ENCODE measurements at regions not wholly inside any gene's neighbourhood (a gene's known extent, or its start where the extent isn't known, plus 50 kb on each side); places are given as distances from the start of the nearest gene placed in this dataset.
A peak's percentile ranks its signal among the peaks of the same experiment; 100 is the strongest.

DNA sequence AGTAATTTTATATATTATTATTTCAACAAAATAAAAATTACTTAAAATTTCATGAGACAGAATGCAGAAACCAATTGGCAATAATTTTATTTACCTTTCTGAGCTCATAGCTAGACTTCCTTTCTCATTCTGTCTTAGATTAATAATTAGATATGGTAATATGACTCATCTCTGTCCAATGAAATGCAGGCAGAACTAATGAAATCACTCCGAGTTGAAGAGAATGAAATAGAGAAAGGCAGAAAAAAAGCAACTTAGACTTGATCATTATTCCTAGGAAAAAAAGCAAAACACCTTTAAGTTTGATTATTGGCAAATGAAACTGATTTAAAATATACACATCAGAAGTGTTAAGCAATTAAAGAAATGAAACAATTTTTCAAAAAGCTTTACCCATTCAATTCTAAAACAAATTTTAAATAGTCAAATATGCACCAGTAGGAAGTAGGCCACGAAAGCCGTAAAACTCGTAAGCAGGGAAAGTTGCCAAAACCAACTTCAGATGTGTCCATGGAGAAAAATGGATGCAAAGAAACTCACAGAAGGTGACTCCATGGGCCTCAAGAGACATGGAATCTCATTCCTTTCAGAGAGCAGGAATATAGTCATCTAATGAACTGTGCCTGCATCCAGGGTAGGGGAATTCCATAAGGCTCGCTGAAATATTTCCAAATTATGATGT, 293.8 kb upstream of the RGS17 start:
- Histone ChIP-seq H3K4me1 (ENCODE audit: control insufficient read depth, insufficient read depth, low read length) (no peaks in the 10 kb centered on the region), H3K27me3 (ENCODE audit: control insufficient read depth, insufficient read depth) (no peaks in the 10 kb centered on the region), H3K4me3 (ENCODE audit: low read length) (no peak overlapping the region), H3K27ac (ENCODE audit: low read length) (no peak overlapping the region), H3K9me3 (ENCODE audit: control insufficient read depth, low read length) (no peaks in the 10 kb centered on the region)
- 63% methylated on average over 5 of the region's 5 CpGs for WGBS
- intact Hi-C loops (cut with DNase I): no loop called here
- DNase-seq: no peak
- no peak for ATAC-seq

- intact Hi-C loops (cut with DNase I): no loop called here
- H3K4me3 ChIP-seq (ENCODE audit: low read length): no peak overlapping the region
- DNase-seq (no peak), ATAC-seq (no peak)
- H3K27ac ChIP-seq (ENCODE audit: low read length): no peak overlapping the region
- H3K27me3 ChIP-seq (ENCODE audit: control insufficient read depth, insufficient read depth): no peaks in the 10 kb centered on the region
- H3K4me1 ChIP-seq (ENCODE audit: control insufficient read depth, insufficient read depth, low read length): no peaks in the 10 kb centered on the region
- H3K9me3 ChIP-seq (ENCODE audit: control insufficient read depth, low read length): no peaks in the 10 kb centered on the region
- 65% methylated on average over 1 of the region's 1 CpG for WGBS
Observed at GRCh38 chr6:153412519-153412918, 281.4 kb upstream of the RGS17 start.

DNA sequence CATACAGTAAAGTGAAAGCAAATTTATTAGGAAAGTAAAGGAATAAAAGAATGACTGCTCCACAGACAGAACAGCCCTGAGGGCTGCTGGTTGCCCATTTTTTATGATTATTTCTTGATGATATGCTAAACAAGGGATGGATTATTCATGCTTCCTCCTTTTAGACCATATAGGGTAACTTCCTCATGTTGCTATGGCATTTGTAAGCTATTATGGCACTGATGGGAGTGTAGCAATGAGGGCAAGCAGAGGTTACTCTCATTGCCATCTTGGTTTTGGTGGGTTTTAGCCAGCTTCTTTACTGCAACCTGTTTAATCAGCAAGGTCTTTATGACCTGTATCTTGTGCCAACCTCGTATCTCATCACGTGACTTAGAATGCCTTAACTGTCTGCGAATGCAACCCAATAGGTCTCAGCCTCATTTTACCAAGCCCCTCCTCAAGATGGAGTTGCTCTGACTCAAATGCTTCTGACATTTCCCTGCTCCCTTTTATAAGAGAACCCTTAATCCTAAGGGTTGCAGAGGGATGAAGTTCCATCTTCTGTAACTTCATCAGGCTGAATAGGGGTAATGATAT, 280.1 kb upstream of the RGS17 start:
- WGBS: 82% methylated on average over 3 of the region's 3 CpGs
- H3K4me1 ChIP-seq (ENCODE audit: control insufficient read depth, insufficient read depth, low read length): no peaks in the 10 kb centered on the region
- no peaks in the 10 kb centered on the region for H3K9me3 ChIP-seq (ENCODE audit: control insufficient read depth, low read length)
- no peak overlapping the region for H3K4me3 ChIP-seq (ENCODE audit: low read length)
- no peak for DNase-seq
- ATAC-seq: no peak
- H3K27ac ChIP-seq (ENCODE audit: low read length): no peak overlapping the region
- intact Hi-C loops (cut with DNase I): no loop called here
- no peaks in the 10 kb centered on the region for H3K27me3 ChIP-seq (ENCODE audit: control insufficient read depth, insufficient read depth)

GRCh38 chr6:153405931-153406330, 274.8 kb upstream of the RGS17 start:
- intact Hi-C loops (cut with DNase I): no loop called here
- WGBS: 76% methylated on average over 4 of the region's 4 CpGs
- no peak for DNase-seq
- no peak for ATAC-seq
- no peaks in the 10 kb centered on the region for H3K27me3 ChIP-seq (ENCODE audit: control insufficient read depth, insufficient read depth)
- H3K9me3 ChIP-seq (ENCODE audit: control insufficient read depth, low read length): no peaks in the 10 kb centered on the region
- no peaks in the 10 kb centered on the region for H3K4me1 ChIP-seq (ENCODE audit: control insufficient read depth, insufficient read depth, low read length)
- no peak overlapping the region for H3K4me3 ChIP-seq (ENCODE audit: low read length)
- H3K27ac ChIP-seq (ENCODE audit: low read length): no peak overlapping the region

DNA sequence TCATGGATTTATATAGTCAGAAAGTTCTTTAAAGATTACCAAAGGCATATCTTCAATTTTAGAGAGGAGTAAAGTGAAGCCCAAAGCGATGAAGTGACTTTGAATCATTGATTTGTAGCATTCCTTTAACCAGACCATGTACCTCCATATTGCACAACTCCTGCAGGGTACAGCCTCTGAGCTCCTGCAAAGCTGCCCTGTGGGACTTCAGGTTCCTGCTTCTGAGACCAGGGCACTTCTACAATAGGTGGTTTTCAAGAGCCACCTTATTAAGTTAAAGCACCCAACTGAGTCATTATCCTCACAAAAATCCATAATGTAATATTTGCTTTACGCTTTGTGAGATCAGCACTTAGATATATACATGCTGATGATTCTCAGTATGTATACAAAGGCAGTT, 270.7 kb upstream of the RGS17 start:
- DNase-seq (no peak), ATAC-seq (no peak)
- 88% methylated on average over 2 of the region's 2 CpGs for WGBS
- Histone ChIP-seq H3K4me1 (ENCODE audit: control insufficient read depth, insufficient read depth, low read length) (no peaks in the 10 kb centered on the region), H3K9me3 (ENCODE audit: control insufficient read depth, low read length) (no peaks in the 10 kb centered on the region), H3K27ac (ENCODE audit: low read length) (no peak overlapping the region), H3K4me3 (ENCODE audit: low read length) (no peak overlapping the region), H3K27me3 (ENCODE audit: control insufficient read depth, insufficient read depth) (no peaks in the 10 kb centered on the region)
- intact Hi-C loops (cut with DNase I): no loop called here

- ATAC-seq: no peak
- no peak for DNase-seq
- Histone ChIP-seq H3K4me1 (ENCODE audit: control insufficient read depth, insufficient read depth, low read length) (no peaks in the 10 kb centered on the region), H3K4me3 (ENCODE audit: low read length) (no peak overlapping the region), H3K27me3 (ENCODE audit: control insufficient read depth, insufficient read depth) (no peaks in the 10 kb centered on the region), H3K27ac (ENCODE audit: low read length) (no peak overlapping the region), H3K9me3 (ENCODE audit: control insufficient read depth, low read length) (no peaks in the 10 kb centered on the region)
- intact Hi-C loops (cut with DNase I): no loop called here
- WGBS: 38% methylated on average over 4 of the region's 4 CpGs
Observed at GRCh38 chr6:153392156-153392555, 261.1 kb upstream of the RGS17 start.

DNA sequence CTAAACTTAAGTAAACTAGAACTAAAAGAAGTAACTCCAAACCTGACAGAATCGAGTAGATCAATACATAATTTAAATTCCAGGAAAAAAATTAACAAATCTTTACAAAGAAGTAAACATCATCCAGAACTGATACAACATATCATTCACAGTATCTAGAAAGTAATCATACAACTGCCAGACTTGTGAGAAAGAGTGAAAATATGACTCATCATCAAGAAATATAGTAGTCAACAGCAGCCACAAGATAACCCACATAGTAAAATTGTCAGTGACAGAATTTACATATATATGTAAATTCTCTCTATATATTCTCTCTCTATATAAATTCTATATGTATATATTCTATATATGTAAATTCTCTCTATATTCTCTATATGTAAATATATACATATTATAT, 242.8 kb upstream of the RGS17 start:
- DNase-seq (no peak), ATAC-seq (no peak)
- 66% methylated on average over 1 of the region's 1 CpG for WGBS
- Histone ChIP-seq H3K4me1 (ENCODE audit: control insufficient read depth, insufficient read depth, low read length) (no peaks in the 10 kb centered on the region), H3K27me3 (ENCODE audit: control insufficient read depth, insufficient read depth) (no peaks in the 10 kb centered on the region), H3K4me3 (ENCODE audit: low read length) (no peak overlapping the region), H3K27ac (ENCODE audit: low read length) (no peak overlapping the region), H3K9me3 (ENCODE audit: control insufficient read depth, low read length) (no peaks in the 10 kb centered on the region)
- intact Hi-C loops (cut with DNase I): no loop called here

GRCh38 chr6:153368131-153368530, 237.0 kb upstream of the RGS17 start:
- Histone ChIP-seq H3K27ac (ENCODE audit: low read length) (no peak overlapping the region), H3K27me3 (ENCODE audit: control insufficient read depth, insufficient read depth) (no peaks in the 10 kb centered on the region), H3K4me1 (ENCODE audit: control insufficient read depth, insufficient read depth, low read length) (no peaks in the 10 kb centered on the region), H3K9me3 (ENCODE audit: control insufficient read depth, low read length) (no peaks in the 10 kb centered on the region), H3K4me3 (ENCODE audit: low read length) (no peak overlapping the region)
- DNase-seq (no peak), ATAC-seq (no peak)
- intact Hi-C loops (cut with DNase I): no loop called here
- 89% methylated on average over 5 of the region's 5 CpGs for WGBS

GRCh38 chr6:153367021-153367420, 235.9 kb upstream of the RGS17 start:
- Histone ChIP-seq H3K9me3 (ENCODE audit: control insufficient read depth, low read length) (no peaks in the 10 kb centered on the region), H3K27ac (ENCODE audit: low read length) (no peak overlapping the region), H3K4me3 (ENCODE audit: low read length) (no peak overlapping the region), H3K27me3 (ENCODE audit: control insufficient read depth, insufficient read depth) (no peaks in the 10 kb centered on the region), H3K4me1 (ENCODE audit: control insufficient read depth, insufficient read depth, low read length) (no peaks in the 10 kb centered on the region)
- intact Hi-C loops (cut with DNase I): no loop called here
- ATAC-seq (no peak), DNase-seq (no peak)
- WGBS: 81% methylated on average over 6 of the region's 6 CpGs

DNA sequence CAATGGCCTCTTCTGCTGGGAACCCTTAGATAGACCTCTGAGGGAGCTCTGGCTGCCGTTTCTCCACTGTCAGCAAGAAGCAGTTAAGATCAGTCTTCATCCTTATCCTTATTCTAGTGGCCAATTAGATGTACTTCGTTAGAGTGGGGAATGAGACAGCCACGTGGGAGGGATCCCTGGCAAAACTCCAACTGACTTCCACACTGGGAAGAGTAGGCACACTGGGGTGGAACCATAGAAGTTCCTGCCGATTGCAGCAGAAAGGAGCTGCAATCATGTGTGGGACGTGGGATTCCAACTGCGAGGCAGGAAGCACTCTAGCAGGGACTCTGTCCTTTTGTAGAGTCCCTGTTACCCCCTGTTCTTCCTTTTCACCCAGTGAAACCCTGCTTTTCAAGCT, 226.3 kb upstream of the RGS17 start:
- no peak for ATAC-seq
- 63% methylated on average over 6 of the region's 6 CpGs for WGBS
- intact Hi-C loops (cut with DNase I): no loop called here

GRCh38 chr6:153340568-153340967, 209.5 kb upstream of the RGS17 start:
- Histone ChIP-seq H3K4me3 (ENCODE audit: low read length) (no peak overlapping the region), H3K27me3 (ENCODE audit: control insufficient read depth, insufficient read depth) (no peaks in the 10 kb centered on the region), H3K4me1 (ENCODE audit: control insufficient read depth, insufficient read depth, low read length) (no peaks in the 10 kb centered on the region), H3K27ac (ENCODE audit: low read length) (no peak overlapping the region), H3K9me3 (ENCODE audit: control insufficient read depth, low read length) (no peaks in the 10 kb centered on the region)
- 73% methylated on average over 2 of the region's 2 CpGs for WGBS
- intact Hi-C loops (cut with DNase I): no loop called here
- ATAC-seq (no peak), DNase-seq (no peak)

More for the DNA sequence above, 226.3 kb upstream of the RGS17 start:
- H3K27ac ChIP-seq (ENCODE audit: low read length): no peak overlapping the region
- H3K4me3 ChIP-seq (ENCODE audit: low read length): no peak overlapping the region
- H3K27me3 ChIP-seq (ENCODE audit: control insufficient read depth, insufficient read depth): no peaks in the 10 kb centered on the region
- no peaks in the 10 kb centered on the region for H3K4me1 ChIP-seq (ENCODE audit: control insufficient read depth, insufficient read depth, low read length)
- H3K9me3 ChIP-seq (ENCODE audit: control insufficient read depth, low read length): no peaks in the 10 kb centered on the region
- DNase-seq: peak in 1 of 3 donors; percentile 22

DNA sequence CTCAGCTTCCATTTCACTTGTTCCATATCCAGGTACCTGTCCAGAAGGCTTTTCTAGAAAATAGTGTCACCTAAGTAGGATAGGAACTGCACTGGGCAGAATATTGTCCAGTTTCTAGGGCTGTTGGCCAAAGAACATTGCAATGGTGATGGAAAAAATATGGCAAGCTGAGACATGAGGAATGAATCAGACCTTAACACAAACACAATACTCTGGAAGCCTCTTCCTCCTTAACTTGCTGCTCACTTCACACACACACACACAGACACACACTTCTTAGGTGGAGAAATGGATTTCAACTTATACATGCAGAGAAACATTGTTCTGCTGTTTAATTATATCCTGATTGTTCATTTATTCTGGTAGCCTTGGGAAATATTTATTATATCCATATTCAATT, 203.0 kb upstream of the RGS17 start:
- Histone ChIP-seq H3K4me3 (ENCODE audit: low read length) (no peak overlapping the region), H3K27me3 (ENCODE audit: control insufficient read depth, insufficient read depth) (no peaks in the 10 kb centered on the region), H3K9me3 (ENCODE audit: control insufficient read depth, low read length) (no peaks in the 10 kb centered on the region), H3K27ac (ENCODE audit: low read length) (no peak overlapping the region), H3K4me1 (ENCODE audit: control insufficient read depth, insufficient read depth, low read length) (no peaks in the 10 kb centered on the region)
- ATAC-seq (no peak), DNase-seq (no peak)
- intact Hi-C loops (cut with DNase I): no loop called here
